GM18870 (cell line): ENCODE measurements at regions not wholly inside any gene's neighbourhood (a gene's known extent, or its start where the extent isn't known, plus 50 kb on each side); places are given as distances from the start of the nearest gene placed in this dataset.

Experiments used
- ATAC-seq: cut with Tn5 transposase; IDR thresholded peaks from one replicate; pipeline ENCODE4 v1.9.1; 2021; ENCODE audit warnings: moderate library complexity; ENCODE audit not compliant: unreplicated experiment

DNA sequence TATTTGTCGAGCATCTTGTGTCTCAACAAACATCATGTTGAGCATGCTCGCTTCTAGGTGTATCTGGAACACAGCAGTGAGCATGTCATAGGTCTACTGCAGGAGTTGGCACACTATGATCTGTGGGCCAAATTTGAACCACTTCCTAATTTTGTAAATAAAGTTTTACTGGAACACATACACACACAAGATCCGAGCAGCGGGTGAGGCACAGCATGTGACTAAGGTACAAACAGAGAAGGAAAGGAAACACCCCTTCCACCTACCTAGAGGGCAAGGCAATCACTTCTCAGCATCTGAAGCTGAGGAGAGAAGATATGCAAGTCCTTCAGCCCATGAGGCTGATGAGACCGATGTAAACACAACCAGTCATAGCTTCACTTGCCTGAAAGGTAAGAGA is 200.4 kb downstream of the MED10 start:
- no peak for ATAC-seq

DNA sequence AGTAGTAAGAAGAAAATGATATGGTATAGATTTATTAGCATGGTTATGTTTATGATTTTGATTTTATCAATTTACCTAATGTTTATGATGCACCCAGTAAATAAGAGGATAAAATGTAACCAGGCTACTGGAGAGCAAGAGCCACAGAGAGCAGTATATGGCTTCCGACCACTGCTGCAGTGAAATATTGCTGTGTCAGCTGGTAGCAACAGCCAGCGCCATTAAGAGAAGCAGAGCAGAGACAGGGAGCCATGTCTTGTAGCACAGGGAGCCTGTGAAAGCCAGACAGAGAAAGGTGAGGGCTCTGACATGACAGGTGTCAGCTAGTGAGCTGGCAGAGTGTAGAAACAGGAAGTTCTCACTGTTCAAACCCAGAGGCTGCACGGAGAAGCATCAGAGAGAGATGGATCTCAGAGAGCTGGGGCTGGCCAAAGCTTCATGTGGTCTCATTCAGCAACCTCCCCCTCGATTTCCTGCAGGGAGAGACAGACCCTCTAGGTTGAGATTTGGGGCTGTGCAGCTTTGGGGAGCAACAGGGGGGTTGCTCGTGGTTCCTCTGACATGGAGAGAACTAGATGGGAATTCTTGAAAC is 202.1 kb downstream of the MED10 start:
- ATAC-seq = no peak

- ATAC-seq = no peak
Measured at GRCh38 chr5:6175172-6175854, 203.0 kb downstream of the MED10 start.

DNA sequence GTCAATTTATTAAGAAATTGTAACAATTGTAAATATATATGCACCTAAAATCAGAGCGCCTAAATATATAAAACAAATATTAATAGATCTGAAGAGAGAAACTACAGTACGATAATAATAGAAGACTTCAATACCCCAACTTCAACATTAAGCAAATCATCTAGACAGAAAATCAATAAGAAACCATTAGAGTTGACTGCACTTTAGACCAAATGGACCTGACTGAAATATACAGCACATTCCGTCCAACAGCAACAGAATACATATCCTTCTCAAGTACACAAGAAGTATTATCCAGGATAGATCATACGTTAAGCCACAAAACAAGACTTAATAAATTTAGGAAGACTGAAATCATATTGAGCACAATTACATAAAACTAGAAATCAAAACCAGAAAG is 208.7 kb downstream of the MED10 start:
- ATAC-seq = no peak

DNA sequence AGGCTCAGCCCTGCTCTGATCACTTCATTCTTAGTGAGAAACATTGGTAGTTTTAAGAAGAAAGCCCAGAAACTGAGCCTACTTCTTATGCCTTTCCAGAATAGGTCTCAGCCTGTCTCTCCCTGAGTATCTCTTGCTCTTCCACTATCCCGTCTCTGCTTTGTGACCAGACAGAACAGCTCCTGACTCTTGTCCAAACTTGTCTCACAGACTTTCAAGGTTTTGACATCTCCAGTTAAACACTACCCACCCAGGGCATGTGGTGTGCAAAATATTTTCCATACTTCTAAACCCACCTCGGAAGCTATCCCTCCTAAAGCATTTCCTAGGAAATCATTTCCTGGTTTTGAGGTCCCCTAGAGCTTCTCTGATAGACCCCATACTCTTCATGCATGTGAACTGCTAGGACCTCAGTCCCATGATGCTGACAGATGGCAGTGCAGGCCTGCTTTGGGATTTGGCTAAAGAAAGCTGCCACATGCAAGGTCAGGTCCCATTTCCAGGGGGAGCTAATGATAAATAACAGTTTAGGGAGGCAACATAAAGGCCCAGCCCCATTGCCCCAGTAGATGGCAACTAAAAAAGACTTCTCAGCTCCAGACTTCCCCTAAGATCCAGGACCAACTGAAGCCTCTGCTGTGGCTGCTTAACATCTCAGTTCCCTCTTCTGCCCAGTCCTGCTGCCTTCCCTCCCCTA is 211.5 kb downstream of the MED10 start:
- ATAC-seq = no peak

DNA sequence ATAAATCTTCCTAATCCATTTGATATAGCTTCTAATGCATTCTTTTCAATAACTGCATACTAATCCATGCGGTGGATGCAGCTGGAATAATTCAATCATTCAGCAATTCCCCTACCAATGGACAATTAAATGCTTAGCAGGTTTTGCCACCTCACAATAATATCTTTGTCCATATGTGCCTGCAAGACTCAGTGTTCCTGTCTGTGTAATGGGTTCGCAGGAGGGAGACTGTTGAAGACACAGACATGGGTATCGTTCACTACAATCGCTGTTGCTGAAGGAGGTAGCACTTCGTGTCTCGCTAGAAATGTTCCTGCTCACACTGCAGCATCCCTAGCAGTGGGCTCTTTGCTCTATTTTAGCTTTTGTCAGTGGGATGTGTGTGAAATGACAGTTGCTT is 214.4 kb downstream of the MED10 start:
- ATAC-seq = no peak

GRCh38 chr5:6162175-6162574 is 216.2 kb downstream of the MED10 start:
- no peak for ATAC-seq

- no peak for ATAC-seq
Measured at GRCh38 chr5:6161257-6161656, 217.1 kb downstream of the MED10 start.

DNA sequence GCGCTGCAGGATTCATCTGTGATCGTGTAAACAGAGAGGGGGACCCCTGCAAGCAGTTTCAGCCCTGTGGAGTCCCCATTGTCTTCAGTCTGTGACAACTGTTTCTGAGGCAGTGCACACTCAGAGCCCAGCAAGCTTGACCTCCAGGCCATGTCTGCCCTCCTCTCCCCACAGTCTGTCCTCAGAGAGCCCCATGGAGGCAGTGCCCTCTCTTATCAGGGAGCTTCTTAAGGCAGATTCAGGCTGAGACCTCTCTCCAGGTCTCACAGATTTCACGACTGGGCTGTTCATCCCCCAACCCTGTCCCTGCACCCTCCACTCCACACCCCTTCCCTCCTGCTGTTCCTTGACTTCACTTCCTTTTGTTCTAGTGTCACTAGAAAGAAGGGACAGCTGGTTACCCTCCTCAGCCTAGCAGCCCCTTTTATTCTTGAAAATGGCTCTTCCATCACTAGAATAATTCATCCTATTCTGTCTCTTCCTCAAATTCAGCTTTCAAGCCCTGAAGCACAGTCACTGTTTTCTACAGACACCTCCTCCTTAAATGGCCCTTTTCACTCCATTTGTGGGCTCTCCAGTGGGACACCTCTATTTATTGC is 218.4 kb downstream of the MED10 start:
- no peak for ATAC-seq

DNA sequence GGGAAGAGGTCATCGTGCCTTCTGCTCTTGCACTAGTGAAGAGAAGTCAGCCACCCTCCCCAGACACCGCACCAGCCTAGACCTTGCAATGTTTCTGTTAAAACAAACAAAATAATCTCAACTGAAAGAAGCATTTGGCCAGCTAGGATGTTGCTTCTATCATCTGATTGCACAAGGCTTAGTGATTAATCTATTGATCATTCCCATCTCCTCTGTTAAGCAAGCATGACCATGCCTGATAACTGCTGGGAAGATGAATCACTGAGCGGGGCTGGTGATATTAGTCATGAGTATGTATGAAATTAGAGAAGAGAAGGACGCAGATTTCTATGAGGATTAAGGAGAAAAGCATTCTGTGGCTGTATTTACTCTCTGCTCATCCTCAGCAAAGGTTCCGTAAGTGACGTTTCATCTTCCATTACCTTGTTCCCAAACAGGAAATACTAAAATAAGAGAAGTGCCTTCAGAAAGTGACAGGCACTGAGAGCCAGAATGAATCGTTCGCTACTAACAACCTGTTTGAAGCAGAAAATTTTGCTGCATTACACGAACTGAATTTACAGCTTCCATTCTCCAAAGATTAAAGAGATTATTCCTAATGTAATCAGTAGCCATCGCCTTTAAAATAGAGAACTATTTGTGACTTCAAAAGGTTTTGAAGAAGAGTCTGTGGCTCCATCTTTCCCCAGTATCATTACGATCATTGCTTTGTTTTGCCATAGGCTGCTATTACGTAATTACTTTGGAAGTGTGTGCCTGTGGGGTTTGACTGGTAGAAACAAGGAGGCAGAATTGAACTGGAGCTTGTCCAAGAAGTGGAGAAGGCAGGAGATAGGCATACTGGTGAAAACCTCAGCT is 219.1 kb downstream of the MED10 start:
- no peak for ATAC-seq

DNA sequence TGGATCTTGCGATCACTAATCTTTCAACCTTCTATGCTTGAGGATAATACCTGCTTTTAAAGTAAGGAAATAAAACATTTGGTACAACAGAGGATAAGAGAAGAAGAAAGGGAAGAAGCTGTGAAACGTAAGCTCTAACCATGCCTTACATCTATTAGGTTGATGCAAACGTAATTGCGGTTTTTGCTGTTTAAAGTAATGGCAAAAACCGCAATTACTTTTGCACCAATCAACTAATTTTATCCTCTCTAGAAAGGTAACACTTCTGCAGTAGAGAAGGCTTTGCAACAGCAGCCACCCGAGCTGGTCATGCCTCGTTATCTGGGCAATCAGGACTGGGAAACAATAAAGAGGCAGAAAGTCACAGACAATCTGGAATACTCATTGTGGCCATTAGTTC is 224.1 kb downstream of the MED10 start:
- ATAC-seq = no peak

- no peak for ATAC-seq
Measured at GRCh38 chr5:6146271-6146670, 232.1 kb downstream of the MED10 start.

GRCh38 chr5:6145616-6146237 is 232.6 kb downstream of the MED10 start:
- no peak for ATAC-seq

- no peak for ATAC-seq
Measured at GRCh38 chr5:6143523-6143922, 234.8 kb downstream of the MED10 start.

- ATAC-seq = no peak
Measured at GRCh38 chr5:6142353-6142752, 236.0 kb downstream of the MED10 start.

GRCh38 chr5:6140219-6140618 is 238.1 kb downstream of the MED10 start:
- no peak for ATAC-seq

- no peak for ATAC-seq
Measured at GRCh38 chr5:6135977-6136376, 242.4 kb downstream of the MED10 start.

DNA sequence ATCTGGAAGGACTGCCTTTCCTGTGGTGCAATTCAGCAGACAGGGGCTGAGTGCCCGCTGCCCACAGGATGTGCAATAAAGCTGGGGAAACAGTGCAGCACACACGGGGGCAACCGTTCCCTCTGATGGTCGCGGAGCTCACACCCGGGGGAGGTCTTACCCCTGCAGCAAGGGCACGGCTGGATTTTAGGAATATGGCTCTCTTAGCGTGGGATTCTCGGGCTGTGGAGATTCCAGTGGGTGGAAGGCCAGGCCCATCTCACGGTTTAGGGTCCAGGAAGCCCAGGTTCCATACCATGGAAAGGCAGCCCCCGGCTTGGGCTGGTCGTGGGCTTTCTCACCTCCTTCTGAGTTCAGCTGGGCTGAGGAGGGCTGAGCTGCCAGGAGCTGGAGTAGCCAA is 244.1 kb downstream of the MED10 start:
- no peak for ATAC-seq

DNA sequence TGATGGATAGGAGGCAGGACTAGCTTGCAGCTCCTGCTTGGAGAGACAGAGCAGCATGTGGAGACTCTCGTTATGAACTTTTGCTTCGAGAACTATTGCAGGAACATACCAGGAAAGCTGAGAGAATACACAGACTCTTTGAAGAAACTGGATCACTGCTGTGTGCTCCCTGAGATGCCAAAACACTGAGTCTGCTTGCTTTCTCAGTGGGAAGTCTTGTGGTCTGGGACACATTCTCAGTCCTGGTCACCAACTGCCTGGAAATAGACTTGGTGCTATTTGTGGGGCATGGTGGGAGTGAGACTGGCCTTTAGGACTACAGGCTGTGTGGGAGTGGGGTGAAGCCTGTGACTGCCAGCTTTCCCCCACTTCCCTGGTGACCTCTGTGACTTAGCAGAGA is 252.6 kb downstream of the MED10 start:
- no peak for ATAC-seq

DNA sequence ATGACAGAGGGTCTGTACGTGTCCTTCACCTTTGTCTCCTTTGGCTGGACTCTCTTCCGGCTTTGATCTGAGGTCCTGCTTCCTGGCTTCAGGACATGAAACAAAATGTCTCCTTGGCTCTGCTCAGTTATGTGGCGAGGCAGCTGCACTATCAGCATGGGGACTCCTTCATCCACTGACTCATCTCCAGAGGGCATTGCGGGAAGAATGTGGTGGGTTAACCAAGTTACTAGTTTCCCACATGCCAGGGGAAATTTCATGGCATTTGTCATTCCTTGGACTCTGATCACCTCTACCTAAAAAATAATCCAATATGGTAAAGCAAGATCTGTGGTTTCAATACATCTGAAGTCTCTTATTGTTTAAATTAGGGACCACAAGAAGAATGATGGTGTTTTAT is 259.7 kb downstream of the MED10 start:
- no peak for ATAC-seq

DNA sequence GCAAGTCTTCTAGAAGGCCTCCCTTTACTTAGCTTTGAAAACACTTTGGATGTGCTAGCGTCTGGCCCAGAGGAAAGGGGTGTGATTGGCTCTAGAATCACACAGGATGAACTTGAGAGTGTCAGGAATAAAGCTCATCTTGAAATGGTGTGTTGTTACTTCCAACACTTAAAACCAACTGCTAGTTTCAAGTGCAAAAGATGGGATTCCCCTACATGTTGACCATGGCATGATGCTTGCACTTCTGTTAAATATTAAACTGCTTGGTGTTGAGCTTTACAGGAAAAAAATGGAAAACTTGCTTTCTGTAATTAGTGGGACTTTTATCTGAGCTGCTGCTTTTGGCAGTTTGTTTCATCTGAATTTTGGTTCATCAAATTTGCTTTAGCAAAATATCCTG is 261.1 kb downstream of the MED10 start:
- ATAC-seq = no peak
